HEK293T (cell line): ENCODE measurements at regions not wholly inside any gene's neighbourhood (a gene's known extent, or its start where the extent isn't known, plus 50 kb on each side); places are given as distances from the start of the nearest gene placed in this dataset.

Experiments
- ARNT ChIP-seq: fragments of 450-650 bp; IDR thresholded peaks from 2 replicates; pipeline ENCODE4 v1.6.1; 2017; ENCODE audit warnings: mild to moderate bottlenecking
- BHLHE40 ChIP-seq: fragments of 450-650 bp; IDR thresholded peaks from 2 replicates; pipeline ENCODE4 v1.6.1; 2016; ENCODE audit warnings: mild to moderate bottlenecking, moderate library complexity, borderline replicate concordance
- ELF4 ChIP-seq: fragments of 450-650 bp; IDR thresholded peaks from 2 replicates; pipeline ENCODE4 v1.6.1; 2017; ENCODE audit warnings: antibody characterized with exemption
- FOXK2 ChIP-seq: fragments of 450-650 bp; IDR thresholded peaks from 2 replicates; pipeline ENCODE4 v1.6.1; 2016; ENCODE audit warnings: mild to moderate bottlenecking
- FOXM1 ChIP-seq: fragments of 450-650 bp; IDR thresholded peaks from 2 replicates; pipeline ENCODE4 v1.6.1; 2017; ENCODE audit warnings: mild to moderate bottlenecking, borderline replicate concordance
- L3MBTL2 ChIP-seq: fragments of 450-650 bp; conservative IDR thresholded peaks from 2 replicates; pipeline ENCODE4 v1.6.1; 2016; ENCODE audit warnings: mild to moderate bottlenecking
- NFRKB ChIP-seq: fragments of 450-650 bp; IDR thresholded peaks from 2 replicates; pipeline ENCODE4 v1.6.1; 2016; ENCODE audit warnings: mild to moderate bottlenecking, moderate library complexity
- SP1 ChIP-seq: fragments of 450-650 bp; IDR thresholded peaks from 2 replicates; pipeline ENCODE4 v1.6.1; 2017

GRCh38 chr13:67806796-67807195, 576.7 kb upstream of the PCDH9 start:
- TF ChIP-seq ELF4 (no peak), FOXM1 (no peak), L3MBTL2 (no peak), SP1 (no peak), BHLHE40 (no peak), NFRKB (no peak), FOXK2 (no peak), ARNT (no peak)
